ENCODE measurements at regions not wholly inside any gene's neighbourhood (a gene's known extent, or its start where the extent isn't known, plus 50 kb on each side); places are given as distances from the start of the nearest gene placed in this dataset.

DNA sequence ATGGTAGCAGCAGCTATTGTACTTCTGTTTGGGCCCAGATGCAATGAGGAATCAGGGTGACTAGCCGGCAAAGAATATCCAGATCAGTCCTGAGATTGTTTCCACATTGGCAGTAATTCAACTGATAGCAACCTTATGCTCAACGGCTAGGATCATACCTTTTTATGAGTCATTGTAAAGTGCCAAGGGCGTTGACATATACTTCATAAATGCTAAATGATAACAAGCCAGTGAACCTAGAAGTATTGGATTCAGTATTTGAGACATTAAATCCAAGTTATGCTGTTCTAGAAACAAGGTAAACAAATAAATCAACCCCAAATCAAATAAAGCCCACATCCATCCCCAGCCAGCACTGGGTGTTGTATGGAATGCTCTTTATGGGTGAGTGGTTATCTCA is 207.1 kb upstream of the ZFHX3 start:
- intact Hi-C loops (cut with DNase I, micrococcal nuclease) = no loop called here
- ATAC-seq = peak; percentile 97
- DNase-seq = no peak

GRCh38 chr16:73253922-73254480 is 206.1 kb upstream of the ZFHX3 start:
- ATAC-seq (no peak), DNase-seq (no peak)
- intact Hi-C loops (cut with DNase I, micrococcal nuclease) = no loop called here

- intact Hi-C loops (cut with DNase I, micrococcal nuclease) = no loop called here
- ATAC-seq = no peak
- no peak for DNase-seq
These were observed 204.5 kb upstream of the ZFHX3 start for GRCh38 chr16:73252446-73252845.

DNA sequence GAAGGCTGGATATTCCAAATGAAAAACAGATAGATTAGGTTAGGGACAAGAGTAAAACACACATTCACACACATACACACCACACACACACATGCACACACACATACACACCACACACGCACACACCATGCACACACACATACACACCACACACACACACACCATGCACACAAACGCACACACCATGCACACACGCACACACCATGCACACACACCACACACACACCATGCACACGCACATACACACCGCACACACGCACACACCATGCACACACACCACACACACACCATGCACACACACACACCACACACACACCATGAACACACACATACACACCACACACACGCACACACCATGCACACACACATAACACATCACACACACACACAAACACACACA is 203.7 kb upstream of the ZFHX3 start:
- DNase-seq (no peak), ATAC-seq (no peak)
- intact Hi-C loops (cut with DNase I, micrococcal nuclease) = no loop called here

- intact Hi-C loops (cut with DNase I, micrococcal nuclease) = no loop called here
- DNase-seq (no peak), ATAC-seq (no peak)
These were observed 200.4 kb upstream of the ZFHX3 start for GRCh38 chr16:73248316-73248715.

- DNase-seq (no peak), ATAC-seq (no peak)
- intact Hi-C loops (cut with DNase I, micrococcal nuclease) = no loop called here
These were observed 193.0 kb upstream of the ZFHX3 start for GRCh38 chr16:73240920-73241319.

- DNase-seq (no peak), ATAC-seq (no peak)
- intact Hi-C loops (cut with DNase I, micrococcal nuclease) = no loop called here
These were observed 189.7 kb upstream of the ZFHX3 start for GRCh38 chr16:73237601-73238000.

DNA sequence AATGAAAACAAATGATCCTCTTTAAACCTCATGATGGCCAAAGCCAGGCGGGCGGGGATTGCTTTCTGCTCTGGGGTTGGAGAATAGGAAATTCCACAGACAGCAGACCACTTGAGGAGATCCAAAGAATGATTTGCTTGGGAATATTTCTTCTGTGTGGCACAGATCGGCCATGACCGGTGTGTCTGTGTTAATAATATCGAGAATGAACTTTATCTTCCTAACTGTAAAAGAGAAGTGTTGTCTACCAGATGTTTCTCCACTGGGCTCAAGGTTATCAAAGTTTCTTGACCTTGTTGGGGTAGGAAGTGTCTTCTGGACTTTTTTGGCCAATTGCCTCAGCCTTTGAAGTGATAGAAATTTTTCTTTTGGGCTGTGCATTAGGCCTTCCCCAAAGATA is 186.6 kb upstream of the ZFHX3 start:
- intact Hi-C loops (cut with DNase I, micrococcal nuclease) = no loop called here
- DNase-seq (no peak), ATAC-seq (no peak)

GRCh38 chr16:73233846-73234424 is 186.0 kb upstream of the ZFHX3 start:
- intact Hi-C loops (cut with DNase I, micrococcal nuclease) = no loop called here
- ATAC-seq (no peak), DNase-seq (no peak)

GRCh38 chr16:73233329-73233765 is 185.4 kb upstream of the ZFHX3 start:
- no peak for DNase-seq
- intact Hi-C loops (cut with DNase I, micrococcal nuclease) = no loop called here
- ATAC-seq = no peak

DNA sequence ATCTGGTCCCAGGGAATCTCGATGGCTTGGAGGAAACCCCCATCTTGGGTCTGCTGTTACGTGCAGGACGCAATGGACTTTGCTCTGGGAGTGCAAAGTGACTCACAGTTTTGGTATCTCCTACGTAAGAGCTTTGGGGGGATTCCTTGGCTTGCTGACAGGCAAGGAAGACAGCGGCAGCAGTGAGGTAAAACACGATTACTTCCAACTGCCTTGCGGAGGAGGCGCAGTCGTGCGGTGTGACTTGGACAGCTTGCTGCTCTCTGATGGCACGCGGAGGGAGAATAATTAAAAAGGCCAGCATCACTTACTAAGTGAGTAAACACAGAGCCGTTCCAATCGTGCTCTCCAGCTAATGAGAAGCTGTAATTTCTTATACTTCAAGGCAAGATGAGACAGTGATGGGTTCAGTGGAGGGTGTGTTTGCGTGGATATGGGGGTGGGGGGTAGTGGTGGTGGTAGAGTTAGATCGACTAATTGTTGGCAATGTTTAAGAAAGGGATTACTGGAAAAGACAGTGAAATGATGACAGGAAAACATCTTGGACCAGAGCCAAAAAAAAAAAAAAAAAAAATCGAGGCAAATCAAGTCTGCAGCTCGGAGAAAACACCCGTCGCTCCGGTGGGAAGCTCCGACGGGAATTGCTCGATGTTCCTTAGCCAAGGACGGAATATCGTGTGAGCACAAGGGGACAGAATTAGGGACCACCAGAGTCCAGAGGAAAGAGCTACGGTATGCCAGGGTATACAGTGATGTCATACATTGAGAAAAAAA is 184.8 kb upstream of the ZFHX3 start:
- intact Hi-C loops (cut with DNase I, micrococcal nuclease) = no loop called here
- DNase-seq (peak in 1 of 2 donors; percentile 11), ATAC-seq (peak; percentile 16)

GRCh38 chr16:73231944-73232554 is 184.1 kb upstream of the ZFHX3 start:
- intact Hi-C loops (cut with DNase I, micrococcal nuclease) = no loop called here
- DNase-seq (no peak), ATAC-seq (no peak)

DNA sequence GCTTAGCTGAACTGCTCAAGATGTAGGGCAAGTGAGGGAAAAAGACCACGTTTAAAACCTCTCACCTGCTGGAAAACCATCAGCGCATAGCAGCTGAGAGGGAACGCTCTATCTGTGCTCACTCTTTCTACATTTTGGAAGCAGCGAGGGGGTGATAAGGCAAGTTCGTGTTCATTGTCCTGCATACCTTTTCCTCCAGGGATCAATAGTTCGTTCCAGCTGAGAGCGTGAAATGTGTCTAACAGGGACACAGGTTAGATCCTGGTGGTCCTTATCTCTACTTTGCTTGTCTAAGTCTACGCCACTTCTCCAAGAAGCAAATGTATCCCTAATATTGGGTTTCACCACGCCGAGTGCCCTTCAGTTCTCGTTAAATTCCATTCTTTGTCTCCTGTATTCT is 183.5 kb upstream of the ZFHX3 start:
- intact Hi-C loops (cut with DNase I, micrococcal nuclease) = no loop called here
- ATAC-seq (no peak), DNase-seq (no peak)

- intact Hi-C loops (cut with DNase I, micrococcal nuclease) = no loop called here
- DNase-seq = no peak
- no peak for ATAC-seq
These were observed 182.7 kb upstream of the ZFHX3 start for GRCh38 chr16:73230651-73231050.

GRCh38 chr16:73228649-73229048 is 180.7 kb upstream of the ZFHX3 start:
- intact Hi-C loops (cut with DNase I, micrococcal nuclease) = no loop called here
- DNase-seq (no peak), ATAC-seq (no peak)

- ATAC-seq = no peak
- no peak for DNase-seq
- intact Hi-C loops (cut with DNase I, micrococcal nuclease) = no loop called here
These were observed 178.7 kb upstream of the ZFHX3 start for GRCh38 chr16:73226675-73227074.

- intact Hi-C loops (cut with DNase I, micrococcal nuclease) = no loop called here
- DNase-seq (no peak), ATAC-seq (no peak)
These were observed 178.1 kb upstream of the ZFHX3 start for GRCh38 chr16:73225983-73226382.

DNA sequence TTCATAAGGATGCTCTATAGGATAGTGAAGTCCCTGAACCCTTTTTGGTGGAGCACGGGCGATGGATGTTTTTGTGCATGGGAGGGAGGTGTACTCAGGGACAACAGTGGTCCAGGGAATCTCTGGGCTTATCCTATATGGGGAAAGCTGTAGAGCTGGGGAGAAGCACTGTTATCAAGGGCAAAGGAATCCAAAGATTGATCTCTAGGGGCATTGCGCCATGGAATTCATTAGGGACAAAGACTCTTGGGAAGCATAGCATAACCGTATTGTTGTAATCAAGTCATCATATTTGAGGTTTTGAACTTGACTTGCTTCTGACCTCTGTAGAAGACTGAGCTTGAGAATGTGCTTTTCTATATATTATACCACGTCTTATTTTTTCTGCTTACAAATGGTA is 172.9 kb upstream of the ZFHX3 start:
- ATAC-seq (no peak), DNase-seq (no peak)
- intact Hi-C loops (cut with DNase I, micrococcal nuclease) = no loop called here

DNA sequence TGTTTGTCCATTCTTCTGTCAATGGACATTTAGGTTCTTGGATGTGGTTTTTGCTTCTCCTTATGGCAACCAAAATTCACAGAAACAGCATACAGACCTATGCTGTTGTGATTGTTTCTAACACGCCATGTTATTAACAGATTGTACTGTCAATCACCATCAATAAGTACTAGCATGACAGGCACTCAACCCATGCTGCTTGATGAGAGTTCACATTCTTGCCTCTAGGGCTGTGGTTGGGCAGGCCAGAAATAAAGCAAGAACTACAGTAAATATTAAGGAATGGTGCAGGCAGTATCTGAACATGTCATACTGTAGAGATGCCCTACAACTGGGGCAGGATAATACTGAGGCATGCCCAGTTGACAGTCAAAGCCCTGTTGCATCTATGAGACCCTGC is 171.2 kb upstream of the ZFHX3 start:
- intact Hi-C loops (cut with DNase I, micrococcal nuclease) = no loop called here
- DNase-seq = no peak
- no peak for ATAC-seq

GRCh38 chr16:73217654-73218053 is 169.7 kb upstream of the ZFHX3 start:
- no peak for ATAC-seq
- intact Hi-C loops (cut with DNase I, micrococcal nuclease) = no loop called here
- DNase-seq = no peak
